ENCODE measurements at regions not wholly inside any gene's neighbourhood (a gene's known extent, or its start where the extent isn't known, plus 50 kb on each side); places are given as distances from the start of the nearest gene placed in this dataset.
"Not testable (repeated sequence)": the region's sequence is repeated elsewhere in the genome, so short reads cannot be mapped to it uniquely, and the experiment has no call there.

DNA sequence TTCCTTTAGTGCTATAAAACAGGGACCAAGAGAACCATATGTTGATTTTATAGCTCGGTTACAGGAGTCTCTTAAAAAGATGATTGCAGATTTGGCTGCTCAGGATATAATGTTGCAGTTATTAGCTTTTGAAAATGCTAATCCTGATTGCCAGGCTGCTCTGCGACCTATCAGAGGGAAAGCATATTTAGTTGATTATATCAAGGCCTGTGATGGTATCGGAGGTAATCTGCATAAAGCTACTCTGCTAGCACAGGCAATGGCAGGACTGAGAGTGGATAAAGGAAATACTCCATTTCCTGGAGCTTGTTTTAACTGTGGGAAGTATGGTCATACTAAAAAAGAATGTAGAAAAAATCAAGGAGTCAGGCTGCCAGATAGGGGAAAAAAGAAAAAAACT, 99.0 kb upstream of the CCNH start:
- H3K4me1 ChIP-seq (ENCODE audit: control insufficient read depth, insufficient read depth, low read length); in situ Hi-C loops (cut with HindIII; ENCODE audit: low pct_unique_long_range_greater_than_20kb, low sequenced_read_pairs); H3K9me3 ChIP-seq (ENCODE audit: control insufficient read depth, insufficient read depth, low read depth, low read length); H3K27ac ChIP-seq (ENCODE audit: low read length); intact Hi-C loops (cut with micrococcal nuclease; ENCODE audit: unreplicated experiment); H3K36me3 ChIP-seq (ENCODE audit: control insufficient read depth, insufficient read depth, low read length); DNase-seq (ENCODE audit: low read depth, low spot score); H3K27me3 ChIP-seq (ENCODE audit: control insufficient read depth, insufficient read depth, low read length); CTCF ChIA-PET; H3K4me3 ChIP-seq (ENCODE audit: low read depth in 2 of 2, low read length in 2 of 2); POLR2A ChIA-PET; BruUV-seq (replicated peaks); ATAC-seq: not testable (repeated sequence)

DNA sequence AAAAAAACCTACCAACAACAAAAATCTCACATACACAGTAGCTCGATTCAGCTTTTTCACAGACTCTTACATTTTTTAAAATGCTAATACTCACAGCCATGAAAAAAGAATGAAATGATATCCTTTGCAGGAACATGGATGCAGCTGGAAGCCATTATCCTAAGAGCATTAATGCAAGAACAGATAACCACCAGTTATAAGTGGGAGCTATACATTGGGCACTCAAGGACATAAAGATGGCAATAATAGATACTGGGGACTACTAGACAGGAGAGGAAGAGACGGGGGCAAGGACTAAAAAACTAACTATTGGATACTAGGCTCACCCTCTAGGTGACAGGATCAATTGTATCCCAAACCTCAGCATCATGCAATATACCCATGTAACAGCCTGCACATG, 90.3 kb upstream of the CCNH start:
- Histone ChIP-seq H3K4me3 (ENCODE audit: low read depth in 2 of 2, low read length in 2 of 2) (no peak overlapping the region), H3K27ac (ENCODE audit: low read length) (no peak overlapping the region), H3K36me3 (ENCODE audit: control insufficient read depth, insufficient read depth, low read length) (no peaks in the 10 kb centered on the region), H3K27me3 (ENCODE audit: control insufficient read depth, insufficient read depth, low read length) (no peaks in the 10 kb centered on the region), H3K4me1 (ENCODE audit: control insufficient read depth, insufficient read depth, low read length) (no peaks in the 10 kb centered on the region), H3K9me3 (ENCODE audit: control insufficient read depth, insufficient read depth, low read depth, low read length) (no peaks in the 10 kb centered on the region)
- no peak for TF ChIP-seq POLR2AphosphoS5 (IDR thresholded peaks at IDR 0.05; ENCODE audit: low read depth, low read length)
- DNase-seq (ENCODE audit: low read depth, low spot score) (no peak), ATAC-seq (no peak)
- CTCF ChIA-PET = no interaction called here
- in situ Hi-C loops (cut with HindIII; ENCODE audit: low pct_unique_long_range_greater_than_20kb, low sequenced_read_pairs) = no loop called here
- intact Hi-C loops (cut with micrococcal nuclease; ENCODE audit: unreplicated experiment) = no loop called here
- POLR2A ChIA-PET = no interaction called here
- no TSS peak for BruUV-seq (replicated peaks)

DNA sequence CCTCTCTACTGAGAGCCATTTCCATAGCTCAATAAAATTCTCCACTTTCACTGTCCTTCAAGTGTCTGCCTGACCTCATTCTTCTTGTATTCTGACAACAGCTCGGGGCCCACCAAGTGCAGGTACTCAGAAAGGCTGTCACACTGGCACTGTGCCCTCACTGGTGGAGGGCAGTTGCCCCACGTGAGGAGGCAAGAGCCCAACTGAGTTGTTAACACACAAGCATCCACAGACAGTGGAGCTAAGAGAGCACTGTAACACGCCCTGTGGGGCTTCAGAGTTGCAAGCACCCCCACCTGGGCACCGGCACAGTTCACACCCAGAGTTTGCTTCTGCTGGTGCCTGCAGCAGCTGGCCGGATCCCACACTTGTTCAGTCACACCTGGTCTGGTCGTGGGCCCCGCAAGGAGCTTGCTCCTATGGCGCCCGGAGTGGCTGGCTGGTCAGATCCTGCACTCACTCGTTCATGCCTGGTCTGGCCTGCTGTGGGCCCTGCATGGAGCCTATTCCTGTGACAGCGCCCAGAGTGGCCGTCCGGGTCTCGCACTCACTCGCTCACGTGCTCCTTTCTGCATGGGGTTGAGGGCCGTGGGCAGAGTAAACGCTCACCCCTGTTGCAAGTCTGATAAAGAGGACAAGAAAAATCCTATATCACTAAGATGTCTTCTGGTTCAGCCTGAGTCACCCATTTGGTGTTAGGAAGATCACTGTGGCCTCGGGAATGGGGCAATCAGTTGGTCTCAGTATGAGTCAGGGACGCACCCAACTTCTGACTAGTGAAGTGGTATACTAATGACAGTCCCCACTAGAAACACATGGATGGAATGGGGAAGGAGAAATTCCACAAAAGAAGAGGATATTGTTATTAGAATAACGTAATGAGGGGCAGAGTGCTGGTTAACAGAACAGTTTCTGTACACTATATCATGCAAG, 87.0 kb upstream of the CCNH start:
- H3K4me1 ChIP-seq (ENCODE audit: control insufficient read depth, insufficient read depth, low read length) = no peaks in the 10 kb centered on the region
- CTCF ChIA-PET = no interaction called here
- no peak overlapping the region for H3K4me3 ChIP-seq (ENCODE audit: low read depth in 2 of 2, low read length in 2 of 2)
- no TSS peak for BruUV-seq (replicated peaks)
- H3K27ac ChIP-seq (ENCODE audit: low read length) = no peak overlapping the region
- in situ Hi-C loops (cut with HindIII; ENCODE audit: low pct_unique_long_range_greater_than_20kb, low sequenced_read_pairs) (no loop called here), intact Hi-C loops (cut with micrococcal nuclease; ENCODE audit: unreplicated experiment) (no loop called here)
- no peaks in the 10 kb centered on the region for H3K27me3 ChIP-seq (ENCODE audit: control insufficient read depth, insufficient read depth, low read length)
- H3K36me3 ChIP-seq (ENCODE audit: control insufficient read depth, insufficient read depth, low read length) = no peaks in the 10 kb centered on the region
- DNase-seq (ENCODE audit: low read depth, low spot score) (no peak), ATAC-seq (no peak)
- no peaks in the 10 kb centered on the region for H3K9me3 ChIP-seq (ENCODE audit: control insufficient read depth, insufficient read depth, low read depth, low read length)
- POLR2A ChIA-PET = no interaction called here
- TF ChIP-seq, protein P1, sequence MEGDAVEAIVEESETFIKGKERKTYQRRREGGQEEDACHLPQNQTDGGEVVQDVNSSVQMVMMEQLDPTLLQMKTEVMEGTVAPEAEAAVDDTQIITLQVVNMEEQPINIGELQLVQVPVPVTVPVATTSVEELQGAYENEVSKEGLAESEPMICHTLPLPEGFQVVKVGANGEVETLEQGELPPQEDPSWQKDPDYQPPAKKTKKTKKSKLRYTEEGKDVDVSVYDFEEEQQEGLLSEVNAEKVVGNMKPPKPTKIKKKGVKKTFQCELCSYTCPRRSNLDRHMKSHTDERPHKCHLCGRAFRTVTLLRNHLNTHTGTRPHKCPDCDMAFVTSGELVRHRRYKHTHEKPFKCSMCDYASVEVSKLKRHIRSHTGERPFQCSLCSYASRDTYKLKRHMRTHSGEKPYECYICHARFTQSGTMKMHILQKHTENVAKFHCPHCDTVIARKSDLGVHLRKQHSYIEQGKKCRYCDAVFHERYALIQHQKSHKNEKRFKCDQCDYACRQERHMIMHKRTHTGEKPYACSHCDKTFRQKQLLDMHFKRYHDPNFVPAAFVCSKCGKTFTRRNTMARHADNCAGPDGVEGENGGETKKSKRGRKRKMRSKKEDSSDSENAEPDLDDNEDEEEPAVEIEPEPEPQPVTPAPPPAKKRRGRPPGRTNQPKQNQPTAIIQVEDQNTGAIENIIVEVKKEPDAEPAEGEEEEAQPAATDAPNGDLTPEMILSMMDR (IDR thresholded peaks at IDR 0.05) = no peak
- TF ChIP-seq POLR2AphosphoS5 (IDR thresholded peaks at IDR 0.05; ENCODE audit: low read depth, low read length) = no peak
- no peak for TF ChIP-seq TCF7L2 (IDR thresholded peaks at IDR 0.05; ENCODE audit: low read depth, low read length)
- no peak for TF ChIP-seq SIN3A (IDR thresholded peaks at IDR 0.05; ENCODE audit: borderline replicate concordance, insufficient read depth, low read depth, low read length)
- TF ChIP-seq, protein P2, sequence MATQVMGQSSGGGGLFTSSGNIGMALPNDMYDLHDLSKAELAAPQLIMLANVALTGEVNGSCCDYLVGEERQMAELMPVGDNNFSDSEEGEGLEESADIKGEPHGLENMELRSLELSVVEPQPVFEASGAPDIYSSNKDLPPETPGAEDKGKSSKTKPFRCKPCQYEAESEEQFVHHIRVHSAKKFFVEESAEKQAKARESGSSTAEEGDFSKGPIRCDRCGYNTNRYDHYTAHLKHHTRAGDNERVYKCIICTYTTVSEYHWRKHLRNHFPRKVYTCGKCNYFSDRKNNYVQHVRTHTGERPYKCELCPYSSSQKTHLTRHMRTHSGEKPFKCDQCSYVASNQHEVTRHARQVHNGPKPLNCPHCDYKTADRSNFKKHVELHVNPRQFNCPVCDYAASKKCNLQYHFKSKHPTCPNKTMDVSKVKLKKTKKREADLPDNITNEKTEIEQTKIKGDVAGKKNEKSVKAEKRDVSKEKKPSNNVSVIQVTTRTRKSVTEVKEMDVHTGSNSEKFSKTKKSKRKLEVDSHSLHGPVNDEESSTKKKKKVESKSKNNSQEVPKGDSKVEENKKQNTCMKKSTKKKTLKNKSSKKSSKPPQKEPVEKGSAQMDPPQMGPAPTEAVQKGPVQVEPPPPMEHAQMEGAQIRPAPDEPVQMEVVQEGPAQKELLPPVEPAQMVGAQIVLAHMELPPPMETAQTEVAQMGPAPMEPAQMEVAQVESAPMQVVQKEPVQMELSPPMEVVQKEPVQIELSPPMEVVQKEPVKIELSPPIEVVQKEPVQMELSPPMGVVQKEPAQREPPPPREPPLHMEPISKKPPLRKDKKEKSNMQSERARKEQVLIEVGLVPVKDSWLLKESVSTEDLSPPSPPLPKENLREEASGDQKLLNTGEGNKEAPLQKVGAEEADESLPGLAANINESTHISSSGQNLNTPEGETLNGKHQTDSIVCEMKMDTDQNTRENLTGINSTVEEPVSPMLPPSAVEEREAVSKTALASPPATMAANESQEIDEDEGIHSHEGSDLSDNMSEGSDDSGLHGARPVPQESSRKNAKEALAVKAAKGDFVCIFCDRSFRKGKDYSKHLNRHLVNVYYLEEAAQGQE (IDR thresholded peaks at IDR 0.05; ENCODE audit: insufficient read depth in 1 of 2, low read depth in 2 of 2, low read length in 1 of 2) = no peak

All from Panc1 (cell line).